ENCODE measurements at regions not wholly inside any gene's neighbourhood (a gene's known extent, or its start where the extent isn't known, plus 50 kb on each side); places are given as distances from the start of the nearest gene placed in this dataset.

- TF ChIP-seq, protein P1, sequence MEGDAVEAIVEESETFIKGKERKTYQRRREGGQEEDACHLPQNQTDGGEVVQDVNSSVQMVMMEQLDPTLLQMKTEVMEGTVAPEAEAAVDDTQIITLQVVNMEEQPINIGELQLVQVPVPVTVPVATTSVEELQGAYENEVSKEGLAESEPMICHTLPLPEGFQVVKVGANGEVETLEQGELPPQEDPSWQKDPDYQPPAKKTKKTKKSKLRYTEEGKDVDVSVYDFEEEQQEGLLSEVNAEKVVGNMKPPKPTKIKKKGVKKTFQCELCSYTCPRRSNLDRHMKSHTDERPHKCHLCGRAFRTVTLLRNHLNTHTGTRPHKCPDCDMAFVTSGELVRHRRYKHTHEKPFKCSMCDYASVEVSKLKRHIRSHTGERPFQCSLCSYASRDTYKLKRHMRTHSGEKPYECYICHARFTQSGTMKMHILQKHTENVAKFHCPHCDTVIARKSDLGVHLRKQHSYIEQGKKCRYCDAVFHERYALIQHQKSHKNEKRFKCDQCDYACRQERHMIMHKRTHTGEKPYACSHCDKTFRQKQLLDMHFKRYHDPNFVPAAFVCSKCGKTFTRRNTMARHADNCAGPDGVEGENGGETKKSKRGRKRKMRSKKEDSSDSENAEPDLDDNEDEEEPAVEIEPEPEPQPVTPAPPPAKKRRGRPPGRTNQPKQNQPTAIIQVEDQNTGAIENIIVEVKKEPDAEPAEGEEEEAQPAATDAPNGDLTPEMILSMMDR (conservative IDR thresholded peaks at IDR 0.05) = no peak
- TF ChIP-seq ZFX (IDR thresholded peaks at IDR 0.05) = no peak
Measured at GRCh38 chr21:43317254-43317748, 109.6 kb downstream of the SIK1 start.

All from C4-2B (cell line).